ENCODE measurements at regions not wholly inside any gene's neighbourhood (a gene's known extent, or its start where the extent isn't known, plus 50 kb on each side); places are given as distances from the start of the nearest gene placed in this dataset.

- TF ChIP-seq EZH2 (IDR thresholded peaks at IDR 0.05; ENCODE audit: insufficient read depth, low read length), result no peak
- FAIRE-seq (no peak), DNase-seq (ENCODE audit: low read depth) (no peak)
- Histone ChIP-seq H2AFZ (ENCODE audit: low read depth, low read length) (no peak overlapping the region), H3K4me3 (ENCODE audit: insufficient read depth, low read depth, low read length) (no peak overlapping the region), H3K4me2 (ENCODE audit: low read length) (no peak overlapping the region), H3K27ac (ENCODE audit: low read depth, low read length) (no peak overlapping the region), H3K36me3 (ENCODE audit: insufficient read depth, low read length) (no peaks in the 10 kb centered on the region), H3K4me1 (ENCODE audit: insufficient read depth, low read length) (no peaks in the 10 kb centered on the region), H3K79me2 (ENCODE audit: insufficient read depth, low read length) (no peaks in the 10 kb centered on the region), H3K27me3 (ENCODE audit: insufficient read depth, low read length) (no peaks in the 10 kb centered on the region), H3K9ac (ENCODE audit: low read length) (no peak overlapping the region), H3K9me3 (ENCODE audit: insufficient read depth, low read depth, low read length) (no peaks in the 10 kb centered on the region), H4K20me1 (ENCODE audit: insufficient read depth, low read length) (no peaks in the 10 kb centered on the region)
- no peak overlapping the region for H3K27ac Mint-ChIP-seq (ENCODE audit: unreplicated experiment)
- no peaks in the 10 kb centered on the region for H3K4me1 Mint-ChIP-seq (ENCODE audit: low read depth, unreplicated experiment)
- H3K36me3 Mint-ChIP-seq (ENCODE audit: low read depth, unreplicated experiment), result no peaks in the 10 kb centered on the region
- H3K4me3 Mint-ChIP-seq (ENCODE audit: unreplicated experiment), result no peak overlapping the region
- no peaks in the 10 kb centered on the region for H3K27me3 Mint-ChIP-seq (ENCODE audit: low read depth, unreplicated experiment)
- H3K9me3 Mint-ChIP-seq (ENCODE audit: unreplicated experiment), result no peaks in the 10 kb centered on the region
These were observed 93.4 kb upstream of the SLITRK1 start for GRCh38 chr13:83975655-83976165.

GRCh38 chr13:83958531-83958930, 76.3 kb upstream of the SLITRK1 start:
- no peak overlapping the region for H3K4me2 ChIP-seq (ENCODE audit: low read length)
- H3K27me3 ChIP-seq (ENCODE audit: insufficient read depth, low read length), result no peaks in the 10 kb centered on the region
- Mint-ChIP-seq H3K27me3 (ENCODE audit: low read depth, unreplicated experiment) (no peaks in the 10 kb centered on the region), H3K27ac (ENCODE audit: unreplicated experiment) (no peak overlapping the region), H3K36me3 (ENCODE audit: low read depth, unreplicated experiment) (no peaks in the 10 kb centered on the region), H3K4me1 (ENCODE audit: low read depth, unreplicated experiment) (peaks cover 3% of the 10 kb centered on the region), H3K4me3 (ENCODE audit: unreplicated experiment) (no peak overlapping the region), H3K9me3 (ENCODE audit: unreplicated experiment) (no peaks in the 10 kb centered on the region)
- H3K4me1 ChIP-seq (ENCODE audit: insufficient read depth, low read length), result no peaks in the 10 kb centered on the region
- FAIRE-seq (no peak), DNase-seq (ENCODE audit: low read depth) (no peak)
- no peaks in the 10 kb centered on the region for H3K36me3 ChIP-seq (ENCODE audit: insufficient read depth, low read length)
- H3K27ac ChIP-seq (ENCODE audit: low read depth, low read length), result no peak overlapping the region
- H4K20me1 ChIP-seq (ENCODE audit: insufficient read depth, low read length), result no peaks in the 10 kb centered on the region
- no peak overlapping the region for H3K4me3 ChIP-seq (ENCODE audit: insufficient read depth, low read depth, low read length)
- TF ChIP-seq EZH2 (IDR thresholded peaks at IDR 0.05; ENCODE audit: insufficient read depth, low read length) (no peak), CTCF (IDR thresholded peaks at IDR 0.05; ENCODE audit: insufficient read depth, low read depth, low read length) (no peak)
- H2AFZ ChIP-seq (ENCODE audit: low read depth, low read length), result no peak overlapping the region
- no peaks in the 10 kb centered on the region for H3K79me2 ChIP-seq (ENCODE audit: insufficient read depth, low read length)
- H3K9me3 ChIP-seq (ENCODE audit: insufficient read depth, low read depth, low read length), result no peaks in the 10 kb centered on the region
- no peak overlapping the region for H3K9ac ChIP-seq (ENCODE audit: low read length)

- Histone ChIP-seq H3K4me2 (ENCODE audit: low read length) (no peak overlapping the region), H3K27ac (ENCODE audit: low read depth, low read length) (no peak overlapping the region), H4K20me1 (ENCODE audit: insufficient read depth, low read length) (no peaks in the 10 kb centered on the region), H3K79me2 (ENCODE audit: insufficient read depth, low read length) (no peaks in the 10 kb centered on the region), H3K9me3 (ENCODE audit: insufficient read depth, low read depth, low read length) (no peaks in the 10 kb centered on the region), H2AFZ (ENCODE audit: low read depth, low read length) (no peak overlapping the region), H3K27me3 (ENCODE audit: insufficient read depth, low read length) (no peaks in the 10 kb centered on the region), H3K9ac (ENCODE audit: low read length) (no peak overlapping the region), H3K4me1 (ENCODE audit: insufficient read depth, low read length) (no peaks in the 10 kb centered on the region), H3K4me3 (ENCODE audit: insufficient read depth, low read depth, low read length) (no peak overlapping the region), H3K36me3 (ENCODE audit: insufficient read depth, low read length) (no peaks in the 10 kb centered on the region)
- Mint-ChIP-seq H3K27me3 (ENCODE audit: low read depth, unreplicated experiment) (no peaks in the 10 kb centered on the region), H3K4me1 (ENCODE audit: low read depth, unreplicated experiment) (peaks cover 3% of the 10 kb centered on the region), H3K9me3 (ENCODE audit: unreplicated experiment) (no peaks in the 10 kb centered on the region), H3K27ac (ENCODE audit: unreplicated experiment) (no peak overlapping the region), H3K4me3 (ENCODE audit: unreplicated experiment) (no peak overlapping the region), H3K36me3 (ENCODE audit: low read depth, unreplicated experiment) (no peaks in the 10 kb centered on the region)
- no peak for DNase-seq (ENCODE audit: low read depth)
- no peak for FAIRE-seq
- TF ChIP-seq EZH2 (IDR thresholded peaks at IDR 0.05; ENCODE audit: insufficient read depth, low read length), result no peak
- TF ChIP-seq CTCF (IDR thresholded peaks at IDR 0.05; ENCODE audit: insufficient read depth, low read depth, low read length), result no peak
These were observed 72.7 kb upstream of the SLITRK1 start for GRCh38 chr13:83955011-83955410.

Measured in astrocyte (in vitro differentiated cells and primary cell).